ENCODE measurements at regions not wholly inside any gene's neighbourhood (a gene's known extent, or its start where the extent isn't known, plus 50 kb on each side); places are given as distances from the start of the nearest gene placed in this dataset.
"Not testable (repeated sequence)": the region's sequence is repeated elsewhere in the genome, so short reads cannot be mapped to it uniquely, and the experiment has no call there.

DNA sequence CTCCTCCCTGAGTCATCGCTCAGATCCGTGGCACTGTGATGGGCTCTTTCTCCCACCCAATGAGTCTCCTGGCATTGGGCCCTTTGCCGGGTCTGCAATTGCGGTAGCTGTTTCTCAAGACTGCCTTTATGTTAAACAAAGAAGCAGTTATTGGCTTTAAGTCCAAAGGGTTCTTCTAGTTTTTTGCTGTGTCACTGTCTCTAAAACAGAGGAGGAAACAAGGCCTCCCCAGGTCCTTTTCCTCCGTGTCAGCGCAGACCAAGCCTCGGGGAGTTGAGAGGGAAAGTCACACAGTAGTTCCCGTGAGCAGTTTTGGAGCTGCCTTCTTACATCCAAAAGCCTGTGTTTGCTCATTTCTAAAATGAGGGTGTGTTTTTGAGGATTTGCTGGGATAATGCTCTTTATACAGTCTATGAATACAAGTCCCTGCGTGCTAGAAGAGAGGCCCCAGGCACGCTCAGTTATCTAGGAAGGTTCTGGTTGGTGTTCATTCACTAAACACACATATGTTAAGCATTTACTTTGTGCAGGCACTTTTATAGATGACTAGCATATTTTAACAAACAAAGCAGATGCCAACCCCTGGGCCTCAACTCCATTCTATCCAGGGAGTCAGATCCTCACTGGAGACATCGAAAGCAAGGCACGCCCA is 126.0 kb upstream of the PZP start:
- no peak for DNase-seq

DNA sequence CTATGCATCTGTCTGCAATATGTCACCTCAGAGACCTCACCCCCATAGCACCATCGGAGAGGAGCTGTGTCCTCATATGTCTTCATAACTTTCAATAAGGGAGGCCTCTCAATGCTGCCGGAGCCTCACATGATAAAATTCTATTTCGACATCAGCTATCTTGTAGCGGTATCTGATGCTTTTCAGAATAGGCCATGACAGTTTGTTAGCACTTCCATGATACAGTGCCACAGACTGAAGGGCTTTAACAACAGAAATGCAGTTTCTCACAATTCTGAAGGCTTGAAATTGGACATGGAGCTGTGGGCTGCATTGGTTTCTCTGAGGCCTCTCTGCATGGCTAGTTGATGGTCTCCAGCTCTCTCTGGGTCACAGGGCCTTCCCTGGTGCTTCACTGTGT is 125.0 kb upstream of the PZP start:
- DNase-seq, result no peak

DNA sequence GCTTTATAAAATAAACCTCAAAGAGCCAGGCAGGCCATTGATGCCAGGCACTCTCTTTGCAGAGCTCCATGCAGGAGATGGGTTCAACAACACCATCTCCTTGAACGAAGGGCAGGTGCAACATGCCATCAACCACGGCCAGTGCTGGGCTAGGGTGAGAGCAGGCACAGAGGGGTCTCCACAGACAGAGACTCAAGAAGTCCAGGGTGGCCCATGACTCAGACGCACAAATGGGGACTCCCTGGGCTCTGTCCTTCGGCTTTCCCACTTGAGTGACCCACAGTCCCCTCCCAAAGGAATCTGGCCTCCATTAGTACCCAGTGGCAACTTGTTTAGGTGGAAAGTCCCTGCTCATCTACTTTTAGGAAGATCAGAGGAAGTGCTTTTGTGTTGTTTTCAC is 124.4 kb upstream of the PZP start:
- DNase-seq, result no peak

DNA sequence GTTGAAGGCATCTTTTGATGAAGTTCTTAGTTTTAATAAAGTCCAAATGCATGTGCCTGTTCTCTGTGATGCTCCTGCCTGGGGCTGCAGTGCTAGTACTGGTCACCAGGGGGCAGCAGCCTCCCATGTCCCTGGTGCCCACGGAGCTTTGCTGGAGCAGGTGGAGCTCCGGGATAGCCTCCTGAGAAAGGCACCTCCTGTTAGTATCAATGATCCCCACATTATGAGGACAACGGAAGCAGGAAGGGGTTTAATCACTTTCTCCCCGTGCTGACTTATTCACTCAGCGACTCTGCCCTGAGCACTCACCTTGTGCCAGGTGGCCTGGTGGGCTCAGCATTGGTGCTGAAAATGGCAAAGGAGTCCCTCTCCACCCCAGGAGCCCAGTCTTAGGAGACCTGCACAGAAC is 123.0 kb upstream of the PZP start:
- DNase-seq, result peak; percentile 82

DNA sequence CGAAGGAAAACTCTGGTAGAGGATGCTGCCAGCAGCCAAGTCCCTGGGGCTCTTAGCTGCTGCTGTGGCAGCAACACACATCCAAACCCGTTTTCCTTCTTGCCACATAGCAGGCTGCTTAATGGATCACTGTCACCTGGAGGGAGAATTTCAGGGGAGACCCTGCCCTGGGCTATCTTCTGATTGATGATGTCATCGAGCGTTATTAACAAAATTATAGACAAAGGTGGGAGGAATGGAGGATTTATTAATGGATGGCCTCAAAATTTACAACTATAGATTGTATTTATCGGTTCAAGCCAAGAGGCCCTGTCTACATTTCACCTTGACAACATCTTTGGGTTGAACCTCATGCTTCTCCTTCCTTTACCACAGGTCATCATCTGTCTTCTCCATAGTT is 120.8 kb upstream of the PZP start:
- DNase-seq, result no peak

DNA sequence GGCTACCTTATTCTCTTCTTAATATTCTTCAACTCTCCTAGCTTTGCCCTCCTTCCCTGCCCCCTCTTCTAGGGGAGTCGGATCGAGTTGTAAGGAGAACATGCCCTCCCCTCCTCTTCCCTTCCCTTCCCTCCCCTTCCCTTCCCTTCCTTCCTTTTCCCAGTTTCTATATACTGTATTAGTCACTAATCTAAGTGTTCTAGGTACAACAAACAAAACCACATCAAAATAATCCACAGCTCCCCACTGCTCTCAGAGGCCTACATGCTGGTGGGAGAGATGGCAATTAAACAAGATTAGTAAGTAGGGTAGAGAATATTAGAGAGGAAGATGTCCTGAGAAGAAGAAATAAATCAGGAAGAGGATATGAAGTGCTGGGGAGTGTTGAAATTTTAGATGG is 119.9 kb upstream of the PZP start:
- no peak for DNase-seq

DNA sequence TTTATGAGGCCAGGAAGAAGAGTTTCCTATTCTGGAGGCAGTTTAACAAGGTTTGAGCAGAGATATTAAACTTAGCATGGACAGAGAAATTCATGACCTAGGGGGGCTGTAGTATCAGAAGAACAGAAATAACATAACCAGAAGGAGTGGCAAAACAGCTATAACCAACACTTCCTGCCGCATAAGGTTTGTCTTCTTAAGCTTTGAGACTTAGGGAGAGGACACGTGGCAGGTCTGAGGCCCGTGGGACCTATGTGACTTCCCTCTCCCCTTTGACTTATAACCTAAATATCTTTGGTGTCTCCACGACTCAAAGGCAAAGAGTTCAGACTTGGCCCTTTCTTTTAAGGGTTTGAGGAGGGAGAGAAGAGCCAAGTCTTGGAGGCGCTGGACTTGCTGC is 119.1 kb upstream of the PZP start:
- no peak for DNase-seq

DNA sequence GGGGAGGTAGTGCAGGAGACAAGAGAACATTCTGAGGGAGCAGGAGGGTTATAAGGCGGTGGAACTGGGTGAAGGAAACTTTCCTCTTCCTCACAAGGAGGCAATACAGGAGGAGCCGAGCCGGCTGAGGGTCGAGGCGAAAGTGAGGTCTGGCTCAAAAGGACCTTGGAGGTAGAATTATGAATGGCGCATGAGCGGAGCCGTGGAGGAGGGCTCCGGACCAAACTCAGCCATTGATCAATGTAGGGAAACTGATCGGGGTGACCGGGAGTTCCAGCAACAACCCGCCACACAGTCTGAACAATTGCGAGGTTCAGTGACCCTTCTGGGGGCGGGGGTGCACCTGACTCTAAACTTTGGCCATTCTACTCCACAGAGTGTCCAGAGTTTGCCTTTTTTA is 118.7 kb upstream of the PZP start:
- not testable (repeated sequence) for DNase-seq

DNA sequence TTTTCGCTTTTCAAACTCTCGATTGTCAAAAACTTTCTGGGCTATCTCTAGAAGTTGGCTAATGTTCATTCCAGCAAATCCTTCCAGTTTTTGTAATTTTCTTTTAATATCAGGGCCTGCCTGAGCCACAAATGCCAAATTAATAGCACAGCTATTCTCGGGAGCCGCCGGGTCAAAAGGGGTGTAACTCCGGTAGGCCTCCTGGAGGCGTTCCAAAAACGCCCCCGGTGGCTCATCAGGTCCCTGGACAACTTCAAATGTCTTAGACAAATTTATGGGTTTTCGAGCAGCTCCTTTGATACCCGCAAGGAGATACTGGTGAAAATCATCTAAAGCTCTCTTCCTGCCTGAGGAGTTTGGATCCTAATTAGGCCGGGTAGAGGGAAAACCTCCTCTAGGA is 117.9 kb upstream of the PZP start:
- DNase-seq, result no peak

DNA sequence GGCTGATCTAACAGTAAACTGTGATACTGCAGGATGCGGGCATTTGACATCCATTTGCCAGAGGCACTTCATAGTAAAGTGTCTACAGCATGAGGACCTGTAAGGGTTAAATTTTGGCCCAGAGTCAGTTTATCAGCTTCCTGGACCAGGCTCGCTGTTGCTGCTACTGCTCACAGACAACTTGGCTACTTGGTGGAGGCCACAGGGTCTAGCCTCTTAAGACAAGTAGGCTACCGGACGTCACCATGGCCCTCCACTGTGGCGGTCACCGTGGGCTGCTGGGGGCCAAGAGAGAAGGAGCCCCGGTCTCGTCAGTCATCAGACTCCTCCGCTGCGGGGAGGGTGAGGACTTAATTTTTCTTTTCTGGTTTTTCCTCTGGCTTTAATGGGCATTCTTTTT is 117.3 kb upstream of the PZP start:
- no peak for DNase-seq

DNA sequence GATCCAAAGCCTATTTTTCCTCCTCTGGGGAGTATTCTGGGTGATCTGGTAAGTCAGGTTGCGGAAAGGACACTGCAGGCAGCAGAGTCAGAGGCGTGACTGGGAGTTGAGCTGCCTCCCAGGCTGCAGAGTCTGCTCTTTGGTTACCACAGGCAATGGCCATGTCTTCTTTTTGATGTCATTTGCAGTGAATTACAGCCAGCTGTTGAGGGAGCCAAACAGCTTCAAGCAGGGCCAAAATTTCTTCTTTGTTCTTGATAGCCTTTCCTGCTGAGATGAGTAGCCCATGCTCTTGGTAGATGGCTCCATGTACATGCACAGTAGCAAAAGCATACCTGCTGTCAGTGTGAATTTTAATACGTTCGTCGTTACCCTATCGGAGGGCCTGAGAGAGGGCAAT is 116.6 kb upstream of the PZP start:
- no peak for DNase-seq

DNA sequence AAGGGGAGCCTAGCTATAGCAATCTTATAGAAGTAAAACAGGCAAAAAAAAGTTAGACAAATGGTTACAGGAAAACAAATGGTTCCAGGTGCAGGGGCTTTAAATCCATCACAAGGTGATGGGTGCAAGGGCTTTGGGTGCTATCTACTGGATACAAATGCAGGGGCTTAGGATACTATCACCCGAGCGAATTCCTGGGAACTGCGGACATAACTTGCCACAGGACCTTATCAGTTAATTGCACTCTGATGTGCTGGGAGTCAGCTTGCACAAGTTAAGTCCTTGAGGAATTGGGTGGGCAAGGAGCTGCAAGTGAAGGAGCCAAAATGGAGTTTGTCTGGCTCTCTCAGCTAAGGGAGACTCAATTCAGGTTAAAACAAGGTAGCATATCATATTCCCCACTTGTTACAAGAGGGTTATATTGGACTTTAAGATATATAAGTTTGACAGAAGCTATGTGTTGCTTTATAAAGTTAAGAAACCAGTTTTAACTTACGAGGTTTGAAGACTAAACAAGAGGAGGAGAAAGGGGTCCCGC is 115.0 kb upstream of the PZP start:
- no peak for DNase-seq

DNA sequence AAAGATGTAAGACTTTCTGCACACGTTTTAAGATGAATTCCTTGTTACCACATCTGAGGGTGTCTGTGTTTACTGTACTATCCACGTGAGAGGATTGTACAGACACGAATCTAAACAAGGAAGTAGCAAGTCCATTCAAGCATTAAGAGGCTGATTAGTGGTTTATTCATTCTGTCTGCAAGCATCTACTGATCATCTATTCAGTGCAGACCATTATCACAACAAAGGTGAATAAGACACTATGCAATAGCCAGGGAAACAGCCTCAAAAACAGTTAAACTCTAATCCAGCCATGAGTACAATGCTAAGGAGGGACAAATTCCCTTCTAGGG is 111.6 kb upstream of the PZP start:
- no peak for DNase-seq

DNA sequence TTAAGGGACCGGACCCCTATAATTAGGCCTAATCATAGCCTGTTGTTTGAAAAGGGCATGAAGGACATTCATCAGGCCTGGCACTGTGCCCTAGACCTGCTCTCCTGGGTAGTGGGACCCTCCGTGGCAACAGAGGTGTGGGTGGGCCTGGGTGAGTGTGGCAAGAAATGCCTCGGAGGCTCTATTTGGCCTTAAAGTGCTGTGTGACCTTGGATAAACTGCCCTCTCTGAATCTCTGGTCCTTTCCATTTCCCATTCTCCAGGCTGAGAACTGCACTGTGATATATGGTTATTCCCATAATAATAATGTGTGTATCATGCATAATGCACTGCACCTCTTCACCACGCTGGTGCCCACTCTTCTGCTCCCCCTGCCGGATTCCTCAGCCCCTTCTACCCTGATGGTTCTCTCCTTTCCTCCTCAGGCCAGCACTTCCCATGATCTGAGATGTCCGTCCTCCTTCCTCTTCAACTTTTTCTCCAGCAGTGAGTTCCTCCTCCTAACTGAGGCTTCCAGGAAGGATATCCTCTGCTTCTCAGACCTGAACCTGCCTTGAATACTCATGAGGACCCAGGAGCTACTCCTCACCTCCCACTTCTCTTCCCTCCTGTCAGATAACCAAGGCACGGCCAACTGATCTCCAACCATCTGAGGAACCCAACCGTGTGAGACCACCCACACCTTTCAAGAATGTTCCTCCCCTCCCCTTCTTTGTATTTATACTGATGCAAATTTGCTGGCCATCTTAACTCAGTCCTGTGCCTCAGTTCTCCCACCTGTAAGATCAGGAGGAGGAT is 111.0 kb upstream of the PZP start:
- DNase-seq, result no peak

DNA sequence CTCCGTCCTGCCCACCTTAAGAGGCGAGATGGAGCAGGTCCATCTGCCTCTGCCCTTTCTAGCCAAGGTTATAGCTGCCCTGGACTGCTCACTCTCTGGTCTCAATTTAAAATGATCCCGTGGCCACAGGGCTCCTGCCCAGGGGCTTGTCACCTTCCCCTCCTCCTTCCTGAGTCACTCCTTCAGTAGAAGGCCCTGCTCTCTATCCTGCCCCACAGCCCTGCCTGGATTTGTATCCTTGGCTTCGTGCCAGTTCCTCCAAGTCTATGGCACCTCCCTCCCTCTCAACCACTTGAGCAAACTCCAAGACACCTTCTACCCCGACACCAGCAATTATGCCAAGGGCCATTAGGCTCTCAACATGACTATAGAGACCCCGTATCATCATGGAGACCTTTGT is 105.3 kb upstream of the PZP start:
- not testable (repeated sequence) for DNase-seq

DNA sequence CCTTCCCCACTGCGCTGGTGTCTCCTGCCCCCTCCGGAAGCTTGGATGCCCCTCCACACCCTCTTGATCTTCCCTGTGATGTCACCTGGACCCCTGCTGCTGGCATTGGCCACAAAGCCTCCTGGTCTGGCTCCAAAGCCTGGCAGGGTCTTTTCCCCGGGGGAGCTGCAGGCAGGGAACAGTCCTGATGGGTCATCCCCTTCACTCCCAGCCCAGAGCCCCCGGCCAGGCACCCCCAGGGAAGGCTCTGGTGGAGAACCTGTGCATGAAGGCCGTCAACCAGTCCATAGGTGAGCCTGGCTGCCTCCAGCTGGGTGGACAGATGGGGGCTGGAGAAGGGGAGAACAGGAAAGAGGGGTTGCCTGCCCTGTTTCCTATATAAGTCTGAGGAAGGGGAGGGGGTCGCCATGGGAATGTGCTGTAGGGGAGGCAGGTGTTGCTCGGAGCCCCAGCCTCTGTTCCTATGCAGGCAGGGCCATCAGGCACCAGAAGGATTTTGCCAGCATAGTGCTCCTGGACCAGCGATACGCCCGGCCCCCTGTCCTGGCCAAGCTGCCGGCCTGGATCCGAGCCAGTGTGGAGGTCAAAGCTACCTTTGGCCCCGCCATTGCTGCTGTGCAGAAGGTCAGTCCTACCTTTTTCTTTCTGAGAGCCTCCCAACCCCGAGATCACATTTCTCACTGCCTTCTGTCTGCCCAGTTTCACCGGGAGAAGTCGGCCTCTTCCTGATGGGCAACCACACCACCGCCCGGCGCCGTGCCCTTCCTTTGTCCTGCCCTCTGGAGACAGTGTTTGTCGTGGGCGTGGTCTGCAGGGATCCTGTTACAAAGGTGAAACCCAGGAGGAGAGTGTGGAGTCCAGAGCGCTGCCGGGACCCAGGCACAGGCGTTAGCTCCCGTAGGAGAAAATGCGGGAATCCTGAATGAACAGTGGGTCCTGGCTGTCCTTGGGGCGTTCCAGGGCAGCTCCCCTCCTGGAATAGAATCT is 104.5 kb upstream of the PZP start:
- not testable (repeated sequence) for DNase-seq

DNA sequence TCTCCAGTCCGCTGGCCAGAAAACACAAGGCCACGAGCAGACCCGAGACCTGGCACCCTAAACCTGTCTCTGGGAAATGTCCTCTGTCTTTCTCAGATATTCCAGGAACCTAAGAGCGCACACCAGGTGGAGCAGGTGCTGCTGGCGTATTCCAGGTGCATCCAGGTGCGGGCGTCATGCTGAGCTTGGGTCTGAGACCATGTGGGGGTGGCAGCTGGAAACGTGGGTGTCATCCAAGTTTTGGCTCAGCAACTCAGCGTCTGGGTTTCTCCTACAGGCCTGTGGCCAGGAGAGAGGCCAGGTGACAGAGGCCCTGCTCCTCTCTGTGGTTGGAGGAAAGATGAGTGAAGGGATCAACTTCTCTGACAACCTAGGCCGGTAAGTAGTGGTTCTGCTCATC is 103.3 kb upstream of the PZP start:
- not testable (repeated sequence) for DNase-seq

DNA sequence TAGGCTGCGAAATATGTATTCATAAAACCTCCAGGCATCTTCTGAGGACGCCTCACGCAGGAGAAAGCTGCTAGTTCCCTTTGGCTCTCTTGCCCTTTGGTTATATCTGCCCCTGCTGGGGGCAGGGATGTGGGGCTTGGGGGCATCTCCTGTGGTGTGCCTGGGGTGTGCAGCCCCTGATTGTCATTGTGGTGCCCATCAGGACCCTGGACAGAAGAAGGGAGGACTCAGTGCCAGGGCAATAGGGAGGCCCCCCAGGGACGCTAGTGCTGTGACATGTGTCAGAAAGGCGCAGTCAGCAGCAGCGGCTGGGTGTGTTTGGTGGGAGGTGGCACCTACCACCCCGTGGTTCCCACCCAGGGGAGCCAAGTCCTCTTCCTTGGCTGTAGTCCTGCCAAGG is 102.5 kb upstream of the PZP start:
- DNase-seq, result not testable (repeated sequence)

DNA sequence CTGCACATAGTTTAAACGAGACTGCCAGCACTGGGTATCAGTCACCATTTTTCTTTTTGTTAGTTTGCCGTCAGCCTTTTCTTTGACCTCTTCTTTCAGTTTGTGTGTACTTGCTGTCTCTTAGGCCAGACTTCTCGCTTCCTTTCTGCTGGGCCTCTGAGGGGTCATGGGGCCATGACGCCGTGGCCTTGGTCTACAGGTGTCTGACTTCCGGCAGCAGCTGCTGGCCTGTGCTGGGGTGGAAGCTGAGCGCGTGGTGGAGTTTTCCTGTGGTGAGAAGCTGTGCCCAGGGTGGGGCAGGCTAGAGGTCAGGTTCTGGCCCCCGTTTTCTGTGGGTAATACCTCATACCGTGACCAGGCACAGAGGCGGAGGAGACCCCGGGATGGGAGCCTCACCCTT is 101.6 kb upstream of the PZP start:
- DNase-seq, result not testable (repeated sequence)

DNA sequence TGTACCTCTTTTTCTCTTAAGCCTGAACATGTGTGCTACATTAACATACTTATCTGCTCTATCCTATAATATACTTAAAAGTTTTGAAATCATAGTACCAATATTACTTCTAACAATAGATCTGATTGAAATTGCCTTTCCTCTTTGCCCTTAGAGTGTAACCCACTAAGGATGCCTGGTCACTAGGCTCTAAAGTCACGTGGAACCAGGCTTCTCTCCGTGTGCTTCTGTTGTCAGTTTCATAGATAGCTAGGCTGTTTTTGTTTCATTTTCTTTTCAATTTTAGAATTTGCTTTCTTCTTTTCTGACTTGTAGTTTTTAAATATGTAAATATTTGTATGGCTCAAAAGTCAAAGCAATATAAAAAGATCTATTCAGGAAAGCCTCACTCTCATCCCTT is 100.5 kb upstream of the PZP start:
- DNase-seq, result not testable (repeated sequence)

DNA sequence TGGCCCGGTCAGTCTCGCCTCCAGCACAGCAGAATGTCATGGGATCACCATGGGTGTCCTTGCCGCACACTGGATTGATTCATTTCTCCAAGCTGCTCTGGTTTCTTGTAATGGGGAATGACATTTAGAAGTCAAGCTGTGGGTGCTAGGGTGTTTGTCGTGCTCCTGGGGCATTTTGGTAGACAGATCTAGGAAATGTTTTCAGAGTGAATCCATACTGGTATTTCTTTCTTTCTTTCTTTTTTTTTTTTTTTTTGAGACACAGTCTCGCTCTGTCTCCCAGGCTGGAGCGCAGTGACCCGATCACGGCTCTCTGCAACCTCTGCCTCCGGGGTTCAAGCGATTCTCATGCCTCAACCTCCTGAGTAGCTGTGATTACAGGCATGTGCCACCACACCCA is 100.0 kb upstream of the PZP start:
- not testable (repeated sequence) for DNase-seq

DNA sequence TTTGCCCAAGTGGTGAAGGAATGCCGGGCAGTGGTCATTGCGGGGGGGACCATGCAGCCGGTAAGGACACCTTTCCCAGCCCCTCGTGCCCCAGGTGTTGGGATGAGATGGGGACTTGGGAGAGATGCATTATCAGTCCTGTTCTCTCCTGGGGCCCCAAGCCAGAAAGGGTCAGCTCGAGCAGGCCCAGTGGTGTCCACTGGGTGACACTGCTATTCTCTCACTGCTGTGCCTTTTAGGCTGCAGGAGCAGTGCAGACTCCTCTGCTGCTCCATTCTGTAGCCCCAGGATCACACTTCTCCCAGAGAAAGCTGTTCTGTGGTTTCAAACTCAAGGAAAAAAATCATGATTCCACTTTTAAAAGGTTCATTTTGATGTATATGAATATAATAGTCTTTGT is 99.1 kb upstream of the PZP start:
- DNase-seq, result not testable (repeated sequence)

DNA sequence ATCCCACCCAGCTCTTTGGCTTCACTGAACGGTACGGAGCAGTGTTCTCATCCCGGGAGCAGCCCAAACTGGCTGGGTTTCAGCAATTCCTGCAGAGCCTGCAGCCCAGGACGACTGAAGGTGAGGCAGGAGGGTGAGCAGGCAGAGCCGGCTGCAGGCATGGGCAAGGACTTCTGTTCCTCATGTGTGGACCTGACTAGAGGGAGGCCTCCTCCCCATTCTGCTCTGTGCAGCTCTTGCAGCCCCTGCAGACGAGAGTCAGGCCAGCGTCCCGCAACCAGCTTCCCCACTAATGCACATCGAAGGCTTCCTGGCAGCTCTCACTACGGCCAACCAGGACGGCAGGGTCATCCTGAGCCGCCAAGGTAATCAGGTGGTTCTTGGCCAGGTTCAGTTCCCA is 97.8 kb upstream of the PZP start:
- not testable (repeated sequence) for DNase-seq

Data from activated CD4-positive, alpha-beta T cell treated with anti-CD3 and anti-CD28 coated beads, Interleukin-2, Interleukin-6, amounts not matched to agents 100 ng/mL and 50 ng/mL, durations not matched to agents 16 hours and 8 hours (primary cell).